Mesendoderm (in vitro differentiated cells): ENCODE measurements at regions not wholly inside any gene's neighbourhood (a gene's known extent, or its start where the extent isn't known, plus 50 kb on each side); places are given as distances from the start of the nearest gene placed in this dataset.
A peak's percentile ranks its signal among the peaks of the same experiment; 100 is the strongest.

ENCODE experiments used
- DNase-seq: peaks from one replicate; pipeline ENCODE4 v3.0.0; 2013
- H2AK5ac ChIP-seq: 2 replicates; pipeline ENCODE4 v1.6.1; 2013; ENCODE audit warnings: low read length, inconsistent platforms
- H2BK120ac ChIP-seq: 2 replicates; pipeline ENCODE4 v1.6.1; 2013; ENCODE audit warnings: low read depth, mild to moderate bottlenecking, low read length, moderate library complexity, mixed read lengths
- H2BK15ac ChIP-seq: replicated peaks from 2 replicates; pipeline ENCODE4 v1.6.1; 2013; ENCODE audit warnings: low read depth, mild to moderate bottlenecking, moderate library complexity
- H2BK5ac ChIP-seq: 2 replicates; pipeline ENCODE4 v1.6.1; 2013; ENCODE audit warnings: low read length, inconsistent platforms
- H3K18ac ChIP-seq: 2 replicates; pipeline ENCODE4 v1.6.1; 2013; ENCODE audit warnings: mild to moderate bottlenecking, low read length, mixed read lengths
- H3K23ac ChIP-seq: one replicate; pipeline ENCODE4 v1.6.1; 2013; ENCODE audit warnings: low read length
- H3K27ac ChIP-seq: 2 replicates; pipeline ENCODE4 v1.5.1; 2013; ENCODE audit warnings: low read depth, mild to moderate bottlenecking, inconsistent platforms, low read length, moderate library complexity
- H3K27me3 ChIP-seq: 2 replicates; pipeline ENCODE4 v1.6.1; 2013; ENCODE audit warnings: low read length, control low read depth, mild to moderate bottlenecking, inconsistent platforms; ENCODE audit not compliant: insufficient read depth, poor library complexity
- H3K36me3 ChIP-seq: 2 replicates; pipeline ENCODE4 v1.6.1; 2013; ENCODE audit warnings: low read length, inconsistent platforms; ENCODE audit not compliant: control insufficient read depth, insufficient read depth
- H3K4ac ChIP-seq: one replicate; pipeline ENCODE4 v1.6.1; 2013; ENCODE audit warnings: low read depth, mild to moderate bottlenecking, low read length, moderate library complexity
- H3K4me1 ChIP-seq: 2 replicates; pipeline ENCODE4 v1.6.1; 2013; ENCODE audit warnings: low read depth, low read length, inconsistent platforms; ENCODE audit not compliant: control insufficient read depth
- H3K4me2 ChIP-seq: 2 replicates; pipeline ENCODE4 v1.6.1; 2013; ENCODE audit warnings: low read length
- H3K4me3 ChIP-seq: 2 replicates; pipeline ENCODE4 v1.5.1; 2013; ENCODE audit warnings: mild to moderate bottlenecking, low read length
- H3K56ac ChIP-seq: one replicate; pipeline ENCODE4 v1.6.1; 2013; ENCODE audit warnings: low read length
- H3K79me1 ChIP-seq: 2 replicates; pipeline ENCODE4 v1.6.1; 2013; ENCODE audit warnings: low read length, inconsistent platforms
- H3K79me2 ChIP-seq: 2 replicates; pipeline ENCODE4 v1.6.1; 2013; ENCODE audit warnings: mild to moderate bottlenecking, low read length; ENCODE audit not compliant: control insufficient read depth, insufficient read depth
- H3K9ac ChIP-seq: 2 replicates; pipeline ENCODE4 v1.6.1; 2013; ENCODE audit warnings: low read length, inconsistent platforms
- H4K5ac ChIP-seq: one replicate; pipeline ENCODE4 v1.6.1; 2013; ENCODE audit warnings: low read length
- H4K8ac ChIP-seq: one replicate; pipeline ENCODE4 v1.6.1; 2013; ENCODE audit warnings: low read depth, mild to moderate bottlenecking, control low read depth, low read length, moderate library complexity
- WGBS: extraction: QIAGEN DNeasy Blood & Tissue Kit; methylation state at CpG from one replicate; pipeline ENCODE4 v1.1.7; 2013; ENCODE audit warnings: low lambda C conversion rate, missing lambda C conversion rate; ENCODE audit not compliant: insufficient coverage; ENCODE audit errors: extremely low coverage; 5-methylcytosine and 5-hydroxymethylcytosine counted together

DNA sequence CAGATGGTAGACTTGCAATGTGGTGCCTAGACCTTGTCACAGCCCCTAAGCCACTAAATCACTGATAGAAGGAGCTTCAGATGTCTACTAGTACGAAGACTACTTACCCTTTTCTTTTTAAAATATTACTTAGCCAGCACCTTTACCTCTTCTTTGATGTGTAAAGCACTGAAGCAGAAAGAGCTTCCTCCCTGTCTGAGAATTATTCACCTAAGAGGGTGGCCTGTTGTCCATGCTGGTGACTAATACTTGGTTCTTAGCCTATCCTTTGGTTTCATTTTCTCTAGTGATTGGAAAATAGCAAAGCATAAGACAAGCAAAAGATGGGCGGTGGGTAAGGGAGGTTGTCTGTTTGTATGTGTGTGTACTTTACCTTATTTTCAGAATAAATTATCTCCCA lies 794.6 kb downstream of the TFAP2A start:
- Histone ChIP-seq H3K4me3 (no peak overlapping the region), H3K79me2 (no peaks in the 10 kb centered on the region), H3K9ac (no peak overlapping the region), H3K27ac (no peak overlapping the region), H3K18ac (no peak overlapping the region), H4K8ac (no peak overlapping the region), H4K5ac (no peak overlapping the region), H3K4me1 (no peaks in the 10 kb centered on the region), H2BK5ac (no peak overlapping the region), H3K36me3 (no peaks in the 10 kb centered on the region), H3K4ac (no peak overlapping the region), H3K56ac (no peak overlapping the region), H2AK5ac (no peak overlapping the region), H3K27me3 (no peaks in the 10 kb centered on the region), H2BK120ac (no peak overlapping the region), H3K79me1 (no peaks in the 10 kb centered on the region), H2BK15ac (no peak overlapping the region), H3K23ac (no peak overlapping the region), H3K4me2 (no peak overlapping the region)
- DNase-seq, result no peak
- no CpG with 5 or more reads among the region's 2 CpGs for WGBS

DNA sequence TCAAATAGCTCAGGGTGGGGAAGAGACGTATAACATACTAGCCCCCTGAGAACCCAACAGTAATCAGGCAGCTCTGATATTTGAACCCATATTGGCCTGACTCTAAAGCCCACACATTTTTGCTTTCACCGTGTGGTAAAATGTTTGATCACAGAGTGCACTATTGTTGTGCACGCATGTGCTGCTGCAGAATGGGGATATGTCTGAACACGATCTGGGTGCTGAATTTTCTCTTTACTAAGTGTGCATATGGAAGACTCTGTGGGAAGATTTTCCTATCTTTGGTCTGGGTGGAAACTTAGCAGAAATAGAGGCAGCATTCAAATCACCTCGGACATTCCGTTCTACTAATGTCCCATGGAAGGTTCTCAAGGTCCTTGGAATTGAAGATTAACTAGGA lies 800.1 kb downstream of the TFAP2A start:
- no peaks in the 10 kb centered on the region for H3K36me3 ChIP-seq
- no peaks in the 10 kb centered on the region for H3K79me2 ChIP-seq
- H3K27ac ChIP-seq, result no peak overlapping the region
- H3K4me3 ChIP-seq, result no peak overlapping the region
- WGBS, result no CpG with 5 or more reads among the region's 6 CpGs
- no peak overlapping the region for H3K4me2 ChIP-seq
- H4K8ac ChIP-seq, result no peak overlapping the region
- no peak overlapping the region for H4K5ac ChIP-seq
- no peaks in the 10 kb centered on the region for H3K79me1 ChIP-seq
- H2BK15ac ChIP-seq, result no peak overlapping the region
- H3K56ac ChIP-seq, result no peak overlapping the region
- H3K4ac ChIP-seq, result no peak overlapping the region
- no peak overlapping the region for H3K23ac ChIP-seq
- H2BK5ac ChIP-seq, result no peak overlapping the region
- no peak for DNase-seq
- H3K9ac ChIP-seq, result no peak overlapping the region
- H2AK5ac ChIP-seq, result no peak overlapping the region
- no peak overlapping the region for H3K18ac ChIP-seq
- H3K4me1 ChIP-seq, result no peaks in the 10 kb centered on the region
- no peak overlapping the region for H2BK120ac ChIP-seq
- no peaks in the 10 kb centered on the region for H3K27me3 ChIP-seq

DNA sequence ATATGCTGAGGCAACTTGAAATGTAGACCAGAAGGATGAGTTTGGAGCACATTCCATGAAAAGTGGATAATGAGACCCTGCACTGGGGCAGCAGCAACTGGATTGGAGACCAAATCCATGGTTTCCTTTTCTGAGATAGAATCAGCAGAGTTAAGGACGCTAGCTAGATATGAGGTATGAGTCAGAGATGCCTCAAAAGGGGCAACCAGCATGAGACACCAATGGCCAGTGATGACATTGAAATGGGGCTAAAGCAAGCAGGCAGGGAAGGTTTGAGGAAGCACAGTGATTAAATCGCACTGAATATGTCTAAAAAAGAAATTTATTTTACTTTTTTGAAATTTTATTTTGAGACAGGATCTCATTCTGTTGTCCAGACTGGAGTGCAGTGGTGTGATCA lies 802.4 kb downstream of the TFAP2A start:
- Histone ChIP-seq H3K27me3 (no peaks in the 10 kb centered on the region), H3K79me1 (no peaks in the 10 kb centered on the region), H2BK15ac (no peak overlapping the region), H3K23ac (no peak overlapping the region), H2AK5ac (no peak overlapping the region), H3K4me2 (no peak overlapping the region), H3K56ac (no peak overlapping the region), H3K4me1 (no peaks in the 10 kb centered on the region), H4K5ac (no peak overlapping the region), H2BK120ac (no peak overlapping the region), H3K4ac (no peak overlapping the region), H3K79me2 (no peaks in the 10 kb centered on the region), H3K4me3 (no peak overlapping the region), H4K8ac (no peak overlapping the region), H2BK5ac (no peak overlapping the region), H3K36me3 (no peaks in the 10 kb centered on the region), H3K9ac (no peak overlapping the region), H3K27ac (no peak overlapping the region), H3K18ac (no peak overlapping the region)
- WGBS, result no CpG with 5 or more reads among the region's 2 CpGs
- DNase-seq, result no peak

DNA sequence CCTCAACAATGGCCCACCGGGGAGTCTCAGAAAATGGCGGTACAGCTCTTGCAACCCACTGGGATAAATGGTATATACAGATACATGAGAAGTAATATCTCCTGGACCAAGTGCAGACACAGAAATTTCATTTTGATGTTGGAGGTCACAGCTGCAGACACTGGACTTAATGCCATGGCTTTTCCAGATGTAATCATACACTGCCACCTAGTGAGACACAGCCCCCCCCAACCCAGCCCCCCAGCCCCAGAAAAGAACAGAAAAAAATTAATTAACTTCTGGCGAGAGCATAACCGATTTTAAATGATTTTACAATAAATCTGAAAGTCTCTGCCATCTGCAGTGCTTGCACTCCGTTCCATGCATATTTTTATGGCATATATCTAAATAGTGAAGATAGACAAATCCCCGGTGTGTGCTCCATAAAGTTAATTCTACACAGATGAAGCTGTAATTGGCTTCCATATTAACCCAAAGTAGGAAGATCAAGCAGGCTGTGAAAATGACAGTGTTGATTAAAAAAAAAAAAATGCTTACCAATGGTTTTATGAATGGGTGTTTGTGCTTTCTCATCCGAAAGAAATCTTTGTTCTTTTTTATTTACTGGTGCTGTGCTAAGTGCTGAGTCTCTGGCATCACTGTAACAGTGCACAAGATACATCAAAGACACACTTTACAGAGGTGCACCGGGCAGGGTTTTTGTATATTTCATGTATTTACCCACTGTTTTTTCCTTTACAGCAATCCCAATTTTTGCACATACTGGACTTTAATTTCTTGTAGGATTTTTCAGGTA lies 804.1 kb downstream of the TFAP2A start:
- Histone ChIP-seq H4K8ac (no peak overlapping the region), H3K27me3 (no peaks in the 10 kb centered on the region), H3K56ac (no peak overlapping the region), H3K18ac (no peak overlapping the region), H2AK5ac (no peak overlapping the region), H2BK120ac (no peak overlapping the region), H3K79me2 (no peaks in the 10 kb centered on the region), H3K9ac (no peak overlapping the region), H3K79me1 (no peaks in the 10 kb centered on the region), H3K36me3 (no peaks in the 10 kb centered on the region), H2BK5ac (no peak overlapping the region), H3K23ac (no peak overlapping the region), H2BK15ac (no peak overlapping the region), H3K4me3 (no peak overlapping the region), H3K4ac (no peak overlapping the region), H3K27ac (no peak overlapping the region), H3K4me2 (no peak overlapping the region), H4K5ac (no peak overlapping the region), H3K4me1 (no peaks in the 10 kb centered on the region)
- WGBS, result no CpG with 5 or more reads among the region's 8 CpGs
- no peak for DNase-seq

DNA sequence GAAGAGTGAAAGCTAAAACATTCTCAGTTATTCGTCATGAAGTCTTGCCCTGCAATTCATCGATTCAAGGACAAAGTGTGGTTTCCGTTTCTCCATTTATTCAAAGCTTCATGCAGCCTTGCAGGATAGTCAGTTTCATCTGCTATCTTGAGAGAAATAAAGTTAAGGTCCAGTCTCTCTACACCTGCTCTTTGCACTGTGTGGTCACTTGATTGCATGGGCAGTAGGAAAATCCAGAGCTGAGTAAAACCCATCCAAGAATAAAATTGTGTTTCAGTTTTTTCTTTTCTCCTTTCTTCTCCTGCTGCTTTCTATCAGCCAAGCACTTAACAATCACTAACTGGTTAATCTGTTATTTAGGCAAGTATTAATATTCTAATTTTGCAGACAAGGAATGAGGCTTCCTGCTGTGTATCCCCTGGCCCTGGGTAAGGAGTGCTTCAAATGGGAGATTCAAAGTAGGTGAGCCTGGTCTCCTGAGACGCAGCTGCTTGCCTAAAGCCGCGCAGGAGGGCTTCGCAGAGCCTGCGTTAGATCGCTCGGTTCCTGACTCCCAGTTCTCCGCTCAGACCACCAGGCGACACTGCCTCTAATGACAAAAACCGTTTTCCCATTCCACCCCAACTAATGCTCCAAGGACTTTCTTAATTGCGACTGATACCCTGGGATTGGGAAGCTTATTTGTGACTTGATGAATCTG lies 808.3 kb downstream of the TFAP2A start:
- Histone ChIP-seq H2AK5ac (no peak overlapping the region), H3K79me1 (no peaks in the 10 kb centered on the region), H3K36me3 (no peaks in the 10 kb centered on the region), H4K8ac (no peak overlapping the region), H3K27me3 (no peaks in the 10 kb centered on the region), H2BK5ac (no peak overlapping the region), H2BK120ac (no peak overlapping the region), H3K9ac (no peak overlapping the region), H3K4me2 (no peak overlapping the region), H2BK15ac (no peak overlapping the region), H3K4me3 (no peak overlapping the region), H3K23ac (no peak overlapping the region), H3K27ac (no peak overlapping the region), H3K4ac (no peak overlapping the region), H3K4me1 (no peaks in the 10 kb centered on the region), H4K5ac (no peak overlapping the region), H3K79me2 (no peaks in the 10 kb centered on the region), H3K56ac (no peak overlapping the region), H3K18ac (no peak overlapping the region)
- WGBS, result no CpG with 5 or more reads among the region's 14 CpGs
- peak; percentile 59 for DNase-seq
